ENCODE measurements at regions not wholly inside any gene's neighbourhood (a gene's known extent, or its start where the extent isn't known, plus 50 kb on each side); places are given as distances from the start of the nearest gene placed in this dataset.
"Not testable (repeated sequence)": the region's sequence is repeated elsewhere in the genome, so short reads cannot be mapped to it uniquely, and the experiment has no call there.

DNA sequence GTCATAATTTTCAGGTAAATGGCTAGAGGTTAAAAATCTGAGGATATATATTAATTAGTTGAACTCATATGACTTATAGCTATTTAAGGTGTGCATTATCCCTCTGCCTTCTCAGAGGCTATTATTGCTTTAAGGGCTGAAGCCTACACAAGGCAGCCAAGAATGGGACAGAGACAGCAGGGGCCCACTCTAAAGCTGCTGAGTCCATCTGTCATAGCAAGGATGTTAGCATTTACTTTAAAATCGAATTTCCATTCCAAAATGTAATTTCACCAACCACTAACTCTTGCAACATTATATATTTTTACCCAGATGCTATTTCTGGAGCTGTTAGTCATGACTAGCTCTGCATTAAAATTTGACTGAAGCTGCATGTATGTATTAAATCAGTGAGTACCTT lies 236.3 kb upstream of the FSIP2 start:
- no peak for TF ChIP-seq CTCF (IDR thresholded peaks at IDR 0.05; ENCODE audit: low read depth, low read length, missing control alignments)

GRCh38 chr2:185507719-185508118 lies 230.9 kb upstream of the FSIP2 start:
- in situ Hi-C loops (cut with HindIII; ENCODE audit: low sequenced_read_pairs): no loop called here
- DNase-seq (ENCODE audit: low read depth): no peak
- no peak overlapping the region for H3K4me3 ChIP-seq (ENCODE audit: low read depth, low read length)
- no peak for TF ChIP-seq CTCF (IDR thresholded peaks at IDR 0.05; ENCODE audit: low read depth, low read length, missing control alignments)

More for the DNA sequence above, 236.3 kb upstream of the FSIP2 start:
- no peak for DNase-seq (ENCODE audit: low read depth)
- in situ Hi-C loops (cut with HindIII; ENCODE audit: low sequenced_read_pairs): no loop called here
- H3K4me3 ChIP-seq (ENCODE audit: low read depth, low read length): no peak overlapping the region

- DNase-seq (ENCODE audit: low read depth): no peak
- no peak for TF ChIP-seq CTCF (IDR thresholded peaks at IDR 0.05; ENCODE audit: low read depth, low read length, missing control alignments)
- no peak overlapping the region for H3K4me3 ChIP-seq (ENCODE audit: low read depth, low read length)
- in situ Hi-C loops (cut with HindIII; ENCODE audit: low sequenced_read_pairs): no loop called here
These were observed 228.5 kb upstream of the FSIP2 start for GRCh38 chr2:185510060-185510459.

GRCh38 chr2:185511925-185512324 lies 226.7 kb upstream of the FSIP2 start:
- DNase-seq (ENCODE audit: low read depth): no peak
- in situ Hi-C loops (cut with HindIII; ENCODE audit: low sequenced_read_pairs): no loop called here
- no peak overlapping the region for H3K4me3 ChIP-seq (ENCODE audit: low read depth, low read length)
- no peak for TF ChIP-seq CTCF (IDR thresholded peaks at IDR 0.05; ENCODE audit: low read depth, low read length, missing control alignments)

DNA sequence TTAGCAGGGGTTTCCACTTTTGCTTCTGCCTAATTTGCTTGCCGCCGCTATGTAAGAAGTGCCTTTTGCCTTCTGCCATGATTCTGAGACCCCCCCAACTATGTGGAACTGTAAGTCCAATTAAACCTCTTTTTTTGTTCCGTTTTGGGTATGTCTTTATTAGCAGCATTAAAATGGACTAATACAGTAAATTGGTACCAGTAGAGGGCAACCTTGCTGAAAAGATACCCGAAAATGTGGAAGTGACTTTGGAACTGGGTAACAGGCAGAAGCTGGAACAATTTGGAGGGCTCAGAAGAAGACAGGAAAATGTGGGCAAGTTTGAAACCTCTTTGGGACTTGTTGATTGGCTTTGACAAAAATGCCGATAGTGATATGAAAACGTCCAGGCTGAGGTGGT lies 216.1 kb upstream of the FSIP2 start:
- no peak for DNase-seq (ENCODE audit: low read depth)
- in situ Hi-C loops (cut with HindIII; ENCODE audit: low sequenced_read_pairs): no loop called here
- TF ChIP-seq CTCF (IDR thresholded peaks at IDR 0.05; ENCODE audit: low read depth, low read length, missing control alignments): no peak
- H3K4me3 ChIP-seq (ENCODE audit: low read depth, low read length): no peak overlapping the region

DNA sequence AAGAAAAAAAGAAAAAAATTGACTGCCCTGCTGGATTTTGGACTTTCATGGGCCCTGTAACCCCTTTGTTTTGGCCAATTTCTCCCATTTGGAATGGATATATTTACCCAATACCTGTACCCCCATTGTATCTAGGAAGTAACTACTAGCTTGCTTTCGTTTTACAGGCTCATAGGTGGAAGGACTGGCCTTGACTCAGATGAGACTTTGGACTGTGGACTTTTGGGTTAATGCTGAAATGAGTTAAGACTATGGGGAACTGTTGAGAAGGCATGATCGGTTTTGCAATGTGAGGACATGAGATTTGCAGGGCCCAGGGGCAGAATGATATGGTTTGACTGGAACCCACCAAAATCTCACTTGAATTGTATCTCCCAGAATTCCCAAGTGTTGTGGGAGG lies 214.4 kb upstream of the FSIP2 start:
- in situ Hi-C loops (cut with HindIII; ENCODE audit: low sequenced_read_pairs); H3K4me3 ChIP-seq (ENCODE audit: low read depth, low read length); DNase-seq (ENCODE audit: low read depth): not testable (repeated sequence)

DNA sequence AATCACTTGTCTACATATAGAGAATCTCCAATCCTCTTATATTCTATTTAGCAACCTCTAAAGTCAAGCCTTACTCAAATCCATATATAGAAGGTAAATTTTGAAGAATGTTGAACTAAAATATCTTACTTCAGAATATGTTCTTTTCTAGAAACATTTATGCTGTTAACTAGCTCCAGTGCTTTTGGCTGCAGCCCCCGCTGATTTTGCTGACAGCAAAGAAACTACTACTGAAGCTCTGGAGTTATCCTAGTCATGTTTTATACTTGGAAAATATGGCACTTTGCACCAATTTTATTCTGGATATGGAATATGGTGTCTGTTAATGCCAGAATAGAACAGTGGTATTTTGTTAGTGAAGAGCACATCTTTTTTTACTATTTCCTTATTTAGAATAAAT lies 212.4 kb upstream of the FSIP2 start:
- TF ChIP-seq CTCF (IDR thresholded peaks at IDR 0.05; ENCODE audit: low read depth, low read length, missing control alignments): no peak
- no peak for DNase-seq (ENCODE audit: low read depth)
- no peak overlapping the region for H3K4me3 ChIP-seq (ENCODE audit: low read depth, low read length)
- in situ Hi-C loops (cut with HindIII; ENCODE audit: low sequenced_read_pairs): no loop called here

Data from astrocyte of the cerebellum (primary cell).